Forelimb muscle (tissue), 1 donor: ENCODE measurements at regions not wholly inside any gene's neighbourhood (a gene's known extent, or its start where the extent isn't known, plus 50 kb on each side); places are given as distances from the start of the nearest gene placed in this dataset.

Source experiments
- DNase-seq: peaks from one replicate; pipeline ENCODE4 v3.0.0-alpha.2; 2013; ENCODE audit warnings: low read depth

DNA sequence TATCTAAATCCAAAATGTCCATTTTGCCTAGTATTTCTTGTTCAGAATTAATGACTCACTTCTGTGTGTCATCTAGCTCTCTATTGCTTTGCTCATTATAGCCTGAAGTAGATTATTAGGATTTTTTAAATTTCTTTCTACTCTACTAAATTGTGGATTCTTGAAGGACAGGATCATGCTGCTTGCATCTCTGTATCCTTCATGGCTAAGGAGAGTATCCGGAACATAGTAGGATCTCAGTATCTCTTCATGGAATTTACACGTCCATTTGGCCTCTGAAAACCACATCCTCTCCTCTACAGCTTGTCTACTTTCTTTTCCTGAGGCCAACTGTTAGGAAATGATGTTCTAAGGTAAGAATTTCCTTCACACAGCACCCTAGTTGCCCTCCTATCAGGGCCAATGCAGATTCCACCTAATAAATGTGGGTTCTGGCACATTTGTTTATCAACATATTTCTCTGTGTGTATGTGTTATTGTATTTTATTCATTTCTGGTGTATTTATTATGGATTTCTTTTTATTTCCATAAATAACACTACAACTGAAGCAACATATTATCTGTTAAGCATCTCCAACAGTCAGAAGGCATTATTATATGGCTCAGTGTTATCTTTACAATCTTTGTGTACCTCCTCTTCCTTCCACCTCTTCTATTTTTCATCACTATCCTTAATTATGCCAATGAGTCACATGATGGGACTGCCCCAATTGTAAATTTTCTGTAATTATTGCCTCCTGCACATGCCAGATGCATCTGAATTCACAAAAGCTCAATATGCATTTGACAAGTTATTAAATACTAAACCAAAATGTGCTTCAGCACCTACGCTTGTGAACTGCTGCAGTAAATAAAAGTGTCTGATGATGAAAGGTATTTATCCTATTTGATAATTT, 557.8 kb upstream of the TLE4 start:
- DNase-seq: no peak

DNA sequence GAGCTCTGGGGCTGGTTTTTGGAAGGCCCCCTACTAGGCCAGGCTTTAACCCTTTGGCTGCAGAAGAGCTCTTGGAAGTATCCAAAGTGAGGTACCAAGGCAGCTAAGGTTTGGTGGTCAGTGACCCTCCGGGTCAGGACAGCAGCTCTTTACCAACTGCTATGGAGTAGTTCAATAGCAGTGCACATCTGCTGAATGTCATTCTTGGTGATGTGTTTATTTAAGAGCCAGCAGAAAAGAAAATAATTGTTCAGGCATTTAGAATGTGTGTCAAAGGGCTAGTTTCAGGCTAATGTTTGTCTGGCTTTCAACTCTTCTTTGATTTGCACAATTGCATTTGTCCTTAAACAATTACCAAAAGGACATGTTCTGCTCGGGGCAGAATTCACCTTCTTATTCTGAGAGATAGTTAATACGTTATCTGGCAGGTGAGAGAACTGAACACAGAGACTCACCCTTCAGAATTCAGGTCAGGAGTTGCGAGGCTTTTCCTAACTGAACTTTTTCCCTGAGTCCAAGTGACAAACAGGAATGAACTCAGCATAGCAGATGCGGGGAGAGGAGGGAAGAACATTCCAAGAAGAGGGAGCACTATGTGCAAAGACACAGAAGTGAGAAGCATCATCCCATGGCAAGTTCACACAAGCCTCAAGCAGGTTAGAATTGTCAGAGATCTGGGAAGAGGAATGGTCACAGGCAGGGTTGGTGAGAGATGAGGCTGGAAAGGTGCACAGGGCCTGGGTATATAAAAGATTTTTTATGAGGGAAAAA, 556.7 kb upstream of the TLE4 start:
- no peak for DNase-seq

DNA sequence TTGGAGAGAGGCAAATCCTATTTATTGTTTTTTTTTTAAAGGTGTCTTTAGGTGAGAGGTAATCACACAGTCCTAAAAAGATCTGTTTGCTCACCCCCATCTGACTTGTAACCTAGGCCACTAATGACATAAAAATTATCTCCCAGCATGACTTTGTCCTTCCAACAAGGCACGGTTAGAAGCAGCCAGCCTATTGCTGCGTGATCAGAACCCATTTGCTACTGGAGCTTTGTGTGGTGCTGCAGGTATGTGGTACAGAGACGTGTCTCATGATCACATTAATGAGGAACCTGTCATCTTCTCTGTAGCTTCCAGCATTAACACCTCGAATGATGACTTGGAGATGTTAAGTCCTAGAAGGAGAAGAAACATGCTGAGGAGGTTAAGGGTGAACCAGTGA, 555.8 kb upstream of the TLE4 start:
- DNase-seq: no peak

DNA sequence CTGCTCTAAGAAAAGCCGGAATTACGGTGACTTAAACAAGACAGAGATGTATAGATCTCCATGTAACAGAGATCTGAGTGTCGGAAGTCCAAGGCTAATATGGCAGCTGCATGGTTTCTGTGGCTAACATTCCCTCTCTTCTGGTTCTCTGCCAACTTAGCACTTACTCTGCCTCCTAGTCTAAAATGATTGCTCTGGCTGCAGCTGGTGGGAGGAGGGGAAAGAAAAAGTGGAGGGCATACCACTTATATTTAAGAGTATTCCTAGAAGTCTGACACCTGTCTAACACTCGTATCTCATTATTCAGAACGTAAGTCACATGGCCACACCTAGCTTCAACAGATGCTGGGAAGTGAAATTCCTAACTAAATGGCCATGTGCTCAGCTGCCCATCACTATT, 551.5 kb upstream of the TLE4 start:
- DNase-seq: no peak

DNA sequence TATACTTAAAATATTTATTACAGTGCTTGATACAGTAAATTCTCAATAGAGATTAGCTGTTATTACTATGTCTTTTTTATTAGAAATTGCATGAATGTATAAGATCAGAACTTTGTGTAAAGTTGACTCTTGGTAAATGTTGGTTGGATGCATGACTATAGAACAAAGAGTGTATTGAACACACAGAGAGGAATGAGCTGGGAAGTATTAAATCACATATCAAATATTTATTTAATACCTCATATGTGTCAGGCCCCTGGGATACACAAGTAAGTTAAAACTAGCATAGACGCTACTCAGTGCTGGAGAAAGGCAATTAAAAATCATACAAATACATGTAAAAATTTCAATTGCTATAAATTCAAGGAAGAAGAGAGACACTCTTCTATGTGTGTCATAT, 550.7 kb upstream of the TLE4 start:
- DNase-seq: no peak

DNA sequence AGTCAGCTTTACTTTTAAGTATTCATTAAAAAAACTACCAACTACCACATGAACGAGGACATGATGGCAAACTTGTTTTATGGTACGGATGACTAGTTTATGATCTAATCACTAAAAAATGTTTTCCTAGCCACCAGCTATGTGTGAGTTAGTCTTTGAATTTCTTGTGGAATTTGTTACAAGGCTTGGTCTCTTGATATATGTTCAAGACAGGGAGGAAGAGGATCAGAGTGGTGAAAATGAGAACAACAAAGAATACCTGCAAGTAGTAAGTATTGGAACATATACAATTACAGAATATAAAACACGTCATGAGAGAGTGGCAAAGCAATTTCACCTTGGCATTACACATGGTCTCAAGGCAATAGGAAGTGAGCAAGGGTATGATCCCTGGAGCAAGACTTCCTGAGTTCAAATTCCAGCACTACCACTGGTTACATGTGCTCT, 548.6 kb upstream of the TLE4 start:
- no peak for DNase-seq

DNA sequence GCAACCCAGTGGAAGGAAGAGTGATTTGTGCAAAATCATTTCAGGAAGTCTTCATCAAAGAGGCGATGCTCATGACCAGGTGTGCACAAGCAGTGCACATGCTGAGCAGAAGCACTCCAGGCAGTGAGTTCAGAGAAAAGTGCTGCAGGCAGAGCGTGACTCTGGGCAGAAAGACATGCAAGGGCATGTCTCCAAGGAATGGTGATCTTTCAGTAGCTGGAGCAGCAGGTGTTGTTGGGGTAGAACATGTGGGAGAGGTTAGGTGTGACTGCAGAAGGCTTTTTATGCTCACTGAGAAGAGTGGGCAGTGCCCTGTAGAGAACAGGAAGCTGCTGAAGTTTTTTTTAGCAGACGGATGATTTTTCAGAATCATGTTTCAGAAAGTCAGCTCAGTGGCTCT, 545.4 kb upstream of the TLE4 start:
- no peak for DNase-seq

DNA sequence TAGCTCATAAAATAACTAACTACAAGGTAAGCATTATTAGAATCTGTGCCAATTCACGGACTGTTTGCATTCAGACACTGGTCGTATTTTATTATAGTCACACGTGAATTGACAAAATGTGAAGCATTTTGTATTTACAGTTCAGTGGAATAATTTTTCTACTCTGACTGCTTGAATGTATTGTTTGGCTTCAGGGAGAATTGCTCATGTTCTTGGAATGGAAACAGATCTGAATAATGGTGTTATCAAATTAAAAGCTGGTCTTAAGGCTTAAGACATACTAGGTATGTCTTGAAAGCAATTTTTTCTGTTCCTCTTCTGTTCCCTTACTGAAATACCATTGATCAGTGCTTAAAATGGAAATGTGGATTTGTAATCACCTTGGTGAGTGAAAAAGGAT, 543.7 kb upstream of the TLE4 start:
- DNase-seq: no peak

DNA sequence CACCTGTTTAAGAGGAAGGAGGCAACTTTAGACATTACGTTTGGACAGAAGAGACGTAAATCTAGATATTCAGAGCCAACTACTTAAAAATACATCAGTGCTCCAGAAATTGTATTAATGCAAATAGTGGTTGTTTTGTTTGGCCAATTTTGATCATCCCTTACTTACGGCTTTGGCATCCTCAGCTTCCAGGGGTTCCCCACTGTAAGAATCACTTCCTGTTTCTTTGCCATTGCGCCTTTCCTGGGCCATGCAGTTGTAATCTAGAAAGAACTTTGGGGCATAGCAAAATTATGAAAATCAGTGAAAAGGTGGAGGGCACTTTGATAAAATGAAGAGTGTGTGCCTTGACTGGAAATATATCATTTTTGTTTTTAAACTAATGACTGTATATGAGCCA, 537.2 kb upstream of the TLE4 start:
- no peak for DNase-seq

DNA sequence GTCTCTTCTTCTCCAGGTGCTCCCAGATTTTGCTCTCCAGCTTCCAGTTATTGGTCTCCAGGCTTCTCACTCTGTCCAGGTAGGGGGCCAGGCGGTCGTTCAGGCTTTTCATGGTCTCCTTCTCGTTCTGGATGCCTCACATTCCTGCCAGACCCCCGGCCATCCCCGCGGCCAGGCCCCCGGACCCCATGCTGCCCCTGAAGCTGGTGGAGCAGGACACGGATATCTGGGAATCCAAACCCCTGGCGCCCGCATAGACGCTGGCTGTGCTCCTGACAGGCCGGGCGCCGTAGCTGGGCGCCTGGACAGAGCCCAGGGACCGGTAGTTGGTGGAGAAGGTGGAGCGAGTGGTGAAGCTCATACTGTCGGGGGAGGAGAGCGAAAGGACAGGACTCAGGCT, 534.4 kb upstream of the TLE4 start:
- DNase-seq: no peak

DNA sequence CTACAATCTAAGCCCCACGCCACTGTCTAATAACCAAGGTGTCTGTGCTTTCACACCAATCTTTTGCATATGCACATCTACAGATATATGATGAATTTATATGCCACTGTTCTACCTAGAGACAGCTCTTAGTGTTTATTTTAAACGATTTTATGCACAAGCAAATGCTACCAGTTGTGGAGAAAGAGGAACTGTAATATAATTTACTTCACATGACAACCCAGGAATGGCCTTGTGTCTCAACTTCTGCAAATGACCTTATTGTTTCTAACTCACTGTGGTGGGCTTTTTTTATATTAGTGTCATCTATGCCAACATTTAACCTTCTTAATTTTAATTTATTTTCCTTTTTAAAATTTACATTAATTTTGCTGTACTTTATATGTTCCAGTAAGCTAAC, 531.1 kb upstream of the TLE4 start:
- no peak for DNase-seq

DNA sequence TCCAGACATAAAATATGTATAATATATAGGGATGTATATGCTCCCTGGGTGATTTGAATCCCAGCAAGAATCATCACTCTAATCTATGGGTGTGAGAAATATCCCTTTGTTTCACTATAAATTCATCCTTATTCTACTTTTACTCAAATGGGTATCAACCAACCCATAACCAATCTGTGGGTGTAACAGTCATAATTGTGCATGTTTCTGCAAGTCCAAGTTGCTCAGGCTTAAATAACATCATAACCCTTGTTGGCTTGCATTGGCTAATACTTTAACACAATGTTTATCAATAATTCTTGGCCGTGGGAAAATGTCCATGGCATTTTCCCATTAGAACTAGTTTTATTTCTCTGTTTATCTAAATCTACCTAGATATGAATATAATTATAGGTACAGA, 530.5 kb upstream of the TLE4 start:
- DNase-seq: no peak

DNA sequence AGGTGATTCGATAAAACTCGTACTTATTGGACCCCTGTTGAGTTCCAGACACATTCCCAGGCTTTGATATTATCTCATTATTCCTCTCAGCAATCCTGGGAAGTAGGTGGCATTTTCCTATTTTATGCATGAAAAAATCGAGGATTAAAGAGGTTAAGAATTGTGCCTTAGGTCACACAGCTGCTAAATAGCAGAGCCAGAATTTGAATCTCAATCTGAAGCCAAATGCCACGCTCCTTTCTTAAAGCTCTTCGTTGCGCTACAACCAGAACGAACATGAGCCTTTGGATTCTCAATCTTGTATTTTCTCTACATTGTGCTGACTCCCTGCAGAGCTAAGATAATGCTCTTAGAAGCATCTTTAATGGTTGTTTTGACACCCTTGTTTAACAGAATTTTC, 527.8 kb upstream of the TLE4 start:
- DNase-seq: no peak

DNA sequence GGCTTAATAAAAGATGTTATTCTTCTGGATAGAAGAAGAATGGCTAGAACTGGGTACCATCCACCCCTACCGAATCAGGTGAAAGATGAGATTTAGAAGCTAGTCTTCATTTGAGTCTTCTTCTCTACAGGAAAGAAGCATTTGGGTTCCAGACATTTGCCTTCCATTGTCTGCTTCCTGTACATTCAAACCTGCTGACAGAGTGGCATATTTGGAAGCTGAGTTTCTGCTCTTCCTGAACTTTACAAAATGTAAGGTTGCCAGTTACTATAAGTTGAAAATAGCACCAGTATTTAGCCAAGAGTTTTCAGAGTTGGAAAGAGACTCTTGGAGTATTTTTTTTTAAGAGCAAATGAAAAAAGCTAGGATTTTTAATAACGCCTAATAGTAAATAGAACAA, 525.4 kb upstream of the TLE4 start:
- no peak for DNase-seq

DNA sequence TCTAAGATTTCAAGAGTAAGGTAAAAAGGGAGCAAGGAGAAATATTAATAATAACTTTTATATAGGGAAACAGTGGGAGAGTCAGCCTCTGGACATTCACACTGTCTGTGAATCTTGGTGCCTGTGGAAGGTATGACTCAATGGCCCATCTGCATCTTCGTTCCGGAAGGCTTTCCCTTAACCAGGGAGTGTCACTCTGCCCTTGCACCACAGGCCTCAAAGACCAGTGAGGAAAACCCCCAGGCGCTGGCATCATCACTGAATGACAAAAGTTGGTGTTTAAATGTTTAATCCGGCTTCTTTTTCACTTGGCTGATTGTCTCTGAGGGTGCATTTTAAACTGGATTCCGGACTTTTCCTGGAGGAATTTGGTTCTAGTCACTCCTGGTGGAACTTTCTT, 522.4 kb upstream of the TLE4 start:
- no peak for DNase-seq

DNA sequence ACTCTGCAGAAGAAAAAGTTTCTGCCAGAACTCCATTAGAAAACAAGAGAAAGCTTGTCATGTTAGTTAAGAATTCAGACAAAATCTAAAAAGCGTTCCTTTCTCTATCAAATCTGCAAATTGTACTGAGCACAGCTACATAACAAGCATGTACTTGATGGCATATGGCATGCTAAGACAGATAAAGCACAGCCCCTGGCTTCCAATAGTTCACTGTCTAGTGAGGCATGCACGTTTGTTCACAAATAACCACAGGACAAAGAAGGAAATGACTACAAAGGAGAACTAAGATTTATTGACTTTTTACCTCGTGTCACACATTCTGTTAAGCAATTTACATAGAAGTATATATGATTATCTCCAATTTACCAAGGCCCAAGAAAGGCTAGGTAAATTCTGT, 518.2 kb upstream of the TLE4 start:
- DNase-seq: no peak

DNA sequence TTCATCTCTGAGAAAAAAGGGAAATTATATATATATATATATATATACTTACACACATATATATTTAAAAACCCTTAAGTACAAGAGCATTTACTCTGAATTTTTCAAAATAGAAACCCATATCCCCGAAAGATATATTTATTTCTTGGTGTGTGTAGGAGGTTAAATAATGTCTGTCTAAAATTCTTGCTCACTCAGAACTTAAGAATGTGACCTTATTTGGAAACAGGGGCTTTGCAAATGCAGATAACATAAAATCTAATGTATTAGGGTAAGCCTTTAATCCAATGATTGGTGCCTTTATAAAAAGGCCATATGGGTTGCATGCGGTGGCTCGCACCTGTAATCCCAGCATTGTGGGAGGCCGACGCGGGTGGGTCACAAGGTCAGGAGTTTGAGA, 517.3 kb upstream of the TLE4 start:
- DNase-seq: no peak

DNA sequence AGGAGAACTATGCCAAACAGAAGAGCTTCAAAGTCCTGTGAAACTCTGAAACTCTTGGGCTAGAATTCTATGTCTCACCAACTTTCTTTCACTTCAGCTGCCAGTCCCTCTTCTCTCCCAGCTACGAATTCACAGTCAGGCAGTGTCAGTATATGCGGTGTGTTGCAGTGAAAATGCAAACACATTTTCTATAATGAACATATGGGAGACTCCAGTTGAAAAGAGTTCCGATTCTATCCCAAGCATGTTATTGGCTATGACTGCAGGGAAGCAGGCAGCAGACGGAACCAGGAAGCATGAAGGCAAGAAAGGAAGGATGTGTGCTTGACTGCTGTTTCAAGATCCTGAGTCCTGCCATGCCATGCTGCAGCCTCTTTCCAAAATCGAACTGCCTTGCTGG, 515.7 kb upstream of the TLE4 start:
- no peak for DNase-seq

DNA sequence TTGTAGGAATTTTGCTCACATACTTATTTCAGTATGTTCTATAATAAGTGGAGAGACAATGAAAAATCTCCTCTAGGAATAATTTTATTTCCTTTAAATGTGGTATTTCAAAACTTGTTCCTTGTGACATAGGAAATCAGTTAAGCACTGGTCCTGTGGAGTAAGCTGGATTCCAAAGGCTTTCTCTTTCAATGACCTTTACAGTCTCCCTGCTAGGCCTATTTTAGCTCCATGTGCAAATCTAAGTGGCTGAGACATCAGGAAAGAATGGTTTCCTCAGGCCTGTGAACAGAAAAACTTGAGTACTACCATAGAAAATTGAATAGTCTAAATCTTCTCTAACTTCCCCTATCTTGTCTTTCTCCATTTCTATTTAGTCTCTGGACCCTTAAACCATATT, 514.2 kb upstream of the TLE4 start:
- DNase-seq: no peak

DNA sequence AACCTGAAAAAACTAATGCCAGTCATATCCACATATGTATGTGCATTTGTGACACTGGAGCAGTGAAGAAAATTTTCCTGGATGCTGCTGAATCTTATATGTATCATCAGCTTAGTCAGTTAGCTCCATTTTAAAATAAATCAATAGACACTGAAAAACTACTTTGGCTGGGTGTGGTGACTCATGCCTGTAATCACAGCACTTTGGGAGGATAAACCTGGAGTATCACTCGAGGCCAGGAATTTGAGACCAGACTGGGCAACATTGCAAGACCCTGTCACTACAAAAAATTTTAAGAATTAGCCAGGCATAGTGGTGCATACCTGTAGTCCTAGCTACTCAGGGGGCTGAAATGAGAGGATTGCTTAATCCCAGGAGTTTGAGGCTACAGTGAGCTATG, 511.0 kb upstream of the TLE4 start:
- no peak for DNase-seq

DNA sequence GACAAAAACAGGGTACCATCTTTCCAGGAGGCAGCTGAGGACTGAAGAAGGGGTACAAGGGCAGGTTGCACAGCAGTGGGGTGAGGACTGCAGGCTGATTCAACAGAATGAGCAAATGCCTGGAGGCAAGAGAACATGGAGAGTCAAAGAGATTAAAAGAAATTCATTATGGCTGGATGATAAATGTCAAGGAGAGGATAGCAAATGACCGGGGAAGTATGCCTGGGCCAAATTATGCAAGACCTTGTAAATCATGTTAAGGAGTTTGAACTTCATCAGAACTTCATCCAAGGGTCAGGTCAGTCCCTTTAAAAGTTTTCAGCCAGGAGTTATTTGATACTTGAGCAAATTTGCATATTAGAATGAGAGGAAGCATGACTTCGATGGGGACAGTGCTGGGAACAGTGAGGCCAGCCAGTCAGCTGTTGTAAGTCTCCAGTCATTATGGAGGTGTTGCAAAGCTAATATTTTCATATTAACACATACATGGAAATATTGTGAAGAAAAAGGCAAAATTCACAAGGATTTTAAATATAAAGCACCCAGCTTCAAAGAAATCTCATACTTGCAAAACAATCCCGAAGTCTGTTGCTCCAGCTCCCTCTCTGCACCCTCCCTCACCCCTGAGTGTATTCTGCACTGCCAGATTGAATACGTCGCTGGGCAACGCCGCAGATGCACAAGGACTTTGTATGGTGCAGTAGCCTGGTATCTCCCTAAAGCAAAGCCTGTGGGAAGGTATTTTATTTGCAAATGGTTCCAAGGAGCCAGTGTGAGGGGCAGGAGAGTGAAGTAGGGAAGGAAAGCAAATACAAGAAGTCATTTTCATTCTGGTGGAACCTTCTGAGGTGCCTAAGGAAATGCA, 509.8 kb upstream of the TLE4 start:
- DNase-seq: no peak

DNA sequence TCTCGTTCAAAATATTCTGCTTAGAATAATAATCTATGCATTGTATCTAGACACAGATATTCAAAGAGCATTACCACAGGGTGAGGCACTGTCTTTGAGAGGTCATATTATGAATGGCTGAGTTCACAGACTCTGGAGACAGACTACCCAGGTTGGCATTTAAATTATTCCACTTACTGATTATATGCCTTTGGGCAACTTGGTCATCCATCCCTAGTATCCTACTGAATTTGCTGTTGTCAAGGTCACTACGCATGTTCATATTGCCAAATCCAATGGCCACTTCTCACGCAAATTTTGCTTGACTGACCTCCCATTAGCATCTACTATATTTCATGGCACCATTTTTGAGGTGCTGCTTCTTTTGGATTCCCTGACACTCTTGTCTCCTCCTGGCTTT, 498.6 kb upstream of the TLE4 start:
- DNase-seq: no peak
